ENCODE measurements at regions not wholly inside any gene's neighbourhood (a gene's known extent, or its start where the extent isn't known, plus 50 kb on each side); places are given as distances from the start of the nearest gene placed in this dataset.
"Not testable (repeated sequence)": the region's sequence is repeated elsewhere in the genome, so short reads cannot be mapped to it uniquely, and the experiment has no call there.

- no peak for DNase-seq
These were observed 193.7 kb downstream of the TTC39B start for GRCh38 chr9:15113288-15113687.

GRCh38 chr9:15111071-15111470 is 195.9 kb downstream of the TTC39B start:
- no peak for DNase-seq

DNA sequence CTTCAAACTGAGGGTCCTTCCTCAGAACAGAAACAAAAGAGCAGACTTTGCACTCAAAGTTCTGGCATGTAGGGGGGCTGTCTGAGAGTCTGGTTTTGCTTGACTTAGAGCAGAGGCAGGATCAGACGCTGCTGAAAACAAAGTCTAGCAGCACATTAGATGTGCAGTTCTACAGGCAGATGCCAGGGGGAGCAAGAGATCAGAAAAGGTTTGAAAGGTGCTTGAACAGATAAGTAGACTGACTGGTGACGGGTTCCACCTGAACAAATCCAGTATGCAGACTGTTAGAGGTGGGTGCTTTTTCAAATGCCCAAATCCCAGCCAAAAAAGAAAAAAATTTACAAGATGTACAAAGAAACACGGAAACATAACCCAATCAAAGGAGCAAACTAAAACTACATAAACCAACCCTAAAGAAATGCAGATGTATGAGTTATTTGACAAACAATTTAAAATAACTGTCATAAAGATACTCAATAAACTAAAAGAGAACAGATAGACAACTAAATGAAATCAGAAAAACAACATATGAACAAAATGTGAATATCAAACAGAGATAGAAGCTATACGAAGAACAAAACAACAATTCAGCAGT is 194.7 kb upstream of the FREM1 start:
- DNase-seq, result peak; percentile 45

DNA sequence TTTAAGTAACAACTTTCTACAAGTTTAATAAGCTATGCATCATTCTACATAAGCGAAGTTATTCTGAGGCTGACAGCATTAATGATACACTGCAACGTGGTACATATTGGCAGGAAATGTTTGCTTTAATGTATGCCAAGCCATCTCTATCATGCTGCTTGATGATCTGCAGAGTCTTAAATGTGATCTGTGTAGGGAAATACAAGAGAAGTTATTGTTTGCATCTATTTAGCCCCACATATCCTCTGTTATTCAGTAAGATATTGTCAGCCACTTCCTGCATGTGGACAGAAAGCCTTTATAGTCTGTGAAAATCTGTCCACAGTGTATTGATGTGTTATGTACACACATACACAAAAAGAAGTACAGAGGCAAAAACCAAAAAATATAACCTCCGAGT is 193.1 kb upstream of the FREM1 start:
- DNase-seq, result no peak

DNA sequence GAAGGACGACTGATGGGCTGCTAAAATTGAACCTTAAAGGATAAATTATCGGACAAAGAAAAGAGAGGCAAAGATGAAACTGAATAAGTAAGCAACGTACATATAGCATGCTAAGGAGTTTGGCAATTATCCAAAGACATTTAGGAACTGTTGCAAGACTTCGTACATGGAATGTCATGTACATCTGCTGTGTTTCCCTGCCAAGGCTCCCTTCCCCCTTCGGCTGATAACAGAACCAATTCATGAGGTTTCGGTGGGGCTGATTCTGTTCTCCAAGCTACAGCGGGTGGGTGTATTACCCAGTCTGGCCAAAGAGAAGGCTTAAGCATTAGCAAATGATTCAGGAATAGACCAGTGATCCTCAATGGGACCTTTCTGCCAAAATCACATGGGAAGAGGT is 190.9 kb upstream of the FREM1 start:
- no peak for DNase-seq

- no peak for DNase-seq
These were observed 190.3 kb upstream of the FREM1 start for GRCh38 chr9:15100571-15100970.

DNA sequence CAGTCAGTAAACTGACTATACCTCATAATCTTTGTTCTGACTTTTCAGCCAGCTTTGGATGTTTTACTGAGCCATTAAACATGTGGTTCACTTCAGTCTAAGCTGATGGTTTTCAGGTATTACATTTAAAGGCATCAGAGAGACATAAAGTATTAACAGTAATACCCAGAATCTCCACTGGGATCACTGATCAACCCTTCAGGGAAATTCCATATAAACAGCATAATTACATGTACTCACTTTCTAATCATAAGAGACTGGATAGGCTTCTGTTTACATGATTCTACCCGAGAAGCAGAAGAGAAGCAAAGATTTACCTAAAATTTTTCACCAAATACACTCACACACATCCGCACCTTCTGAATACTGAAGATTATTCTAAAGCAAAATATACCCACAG is 186.7 kb upstream of the FREM1 start:
- no peak for DNase-seq

GRCh38 chr9:15086778-15087324 is 176.6 kb upstream of the FREM1 start:
- DNase-seq, result no peak

GRCh38 chr9:15086156-15086763 is 176.0 kb upstream of the FREM1 start:
- DNase-seq, result no peak

DNA sequence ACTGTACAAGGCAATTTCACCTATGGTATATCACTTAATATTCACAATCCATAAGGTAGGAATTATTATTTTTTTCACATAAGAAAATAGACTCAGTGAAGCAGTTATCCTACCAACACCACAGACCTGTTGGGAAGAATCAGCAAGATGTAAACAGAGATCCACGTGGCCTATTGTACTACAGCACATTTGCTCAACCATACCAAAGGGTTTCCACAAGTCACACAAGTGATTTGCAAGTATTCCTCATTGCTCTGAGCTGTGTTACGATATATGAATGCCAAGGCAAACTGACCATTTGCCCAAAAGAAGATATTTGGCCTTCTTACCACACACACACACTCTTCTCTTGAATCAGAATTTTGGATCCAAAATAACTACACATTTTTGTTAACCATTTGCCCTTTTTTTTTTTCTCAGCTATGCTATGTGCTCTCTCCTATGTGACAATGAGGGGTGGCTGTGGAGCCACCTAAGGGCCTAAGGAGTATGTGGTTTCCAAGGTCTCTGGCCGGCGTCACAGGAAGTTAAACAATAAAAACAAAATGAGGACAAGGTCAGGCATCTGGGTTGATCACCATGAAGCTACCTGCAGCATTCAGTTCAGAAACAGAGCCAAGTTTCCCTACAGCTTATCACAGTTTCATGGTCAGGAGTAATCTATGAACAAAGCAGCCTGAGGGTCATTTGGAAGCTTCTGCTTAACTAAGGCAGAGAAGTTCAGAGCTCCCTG is 171.0 kb upstream of the FREM1 start:
- DNase-seq, result no peak

GRCh38 chr9:15080401-15080800 is 170.2 kb upstream of the FREM1 start:
- DNase-seq, result no peak

- DNase-seq, result no peak
These were observed 169.8 kb upstream of the FREM1 start for GRCh38 chr9:15079989-15080388.

GRCh38 chr9:15077946-15078729 is 167.9 kb upstream of the FREM1 start:
- DNase-seq, result no peak

DNA sequence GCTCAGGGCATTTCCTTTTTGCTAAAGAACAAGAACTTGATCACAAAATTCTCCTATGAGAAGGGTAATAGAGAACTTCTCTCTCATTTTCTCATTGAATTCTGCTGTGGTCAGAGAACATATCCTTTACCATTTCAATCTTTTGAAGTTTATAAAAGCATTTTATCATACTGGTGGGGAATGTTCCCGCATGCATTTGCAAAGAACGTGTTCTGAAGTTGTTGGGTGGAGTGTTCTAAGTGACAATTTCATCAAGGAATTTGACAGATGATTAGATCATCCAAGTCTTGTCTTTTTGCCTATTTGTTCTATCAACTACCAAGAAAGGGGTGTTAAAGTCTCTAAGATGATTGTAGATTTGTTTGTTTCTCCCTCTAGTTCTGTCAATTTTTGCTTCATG is 163.4 kb upstream of the FREM1 start:
- DNase-seq, result no peak

DNA sequence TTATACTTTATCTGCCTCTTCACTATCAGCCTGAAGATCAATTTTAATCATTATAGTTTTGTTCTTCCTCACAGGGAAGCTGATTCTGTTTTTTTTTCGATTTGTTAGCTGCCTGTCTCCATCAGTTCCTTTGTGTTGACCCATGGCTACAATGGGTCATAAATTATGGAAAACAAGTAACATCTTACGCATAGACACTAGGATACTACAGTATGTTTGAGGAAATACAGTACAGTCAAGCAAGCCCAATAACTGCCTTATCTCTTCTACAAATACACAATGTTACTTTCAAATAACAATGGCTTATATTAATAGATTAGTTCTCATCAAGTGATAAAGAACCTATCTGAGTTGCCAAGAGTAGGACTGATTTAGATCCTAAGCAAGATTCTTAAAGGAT is 160.5 kb upstream of the FREM1 start:
- DNase-seq, result no peak

GRCh38 chr9:15069106-15069505 is 158.9 kb upstream of the FREM1 start:
- no peak for DNase-seq

GRCh38 chr9:15068261-15068660 is 158.0 kb upstream of the FREM1 start:
- no peak for DNase-seq

DNA sequence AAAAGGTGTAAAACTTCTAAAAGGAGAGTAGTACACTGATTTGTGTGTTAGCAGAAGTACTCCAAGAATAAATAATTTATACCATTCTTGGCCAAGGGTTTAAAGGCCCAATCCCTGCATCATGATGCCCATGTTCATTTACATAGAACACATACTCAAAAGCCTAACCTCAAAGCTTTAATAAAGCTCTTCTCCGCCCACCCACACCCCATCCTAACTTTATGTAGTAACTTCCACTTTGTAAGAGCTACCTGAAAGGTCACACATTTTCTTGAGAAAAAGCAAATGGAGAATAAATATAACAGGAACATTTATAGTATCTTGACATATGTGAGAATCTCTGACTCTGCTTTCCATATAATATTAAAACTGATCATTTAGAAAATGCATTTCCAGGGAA is 148.8 kb upstream of the FREM1 start:
- no peak for DNase-seq

DNA sequence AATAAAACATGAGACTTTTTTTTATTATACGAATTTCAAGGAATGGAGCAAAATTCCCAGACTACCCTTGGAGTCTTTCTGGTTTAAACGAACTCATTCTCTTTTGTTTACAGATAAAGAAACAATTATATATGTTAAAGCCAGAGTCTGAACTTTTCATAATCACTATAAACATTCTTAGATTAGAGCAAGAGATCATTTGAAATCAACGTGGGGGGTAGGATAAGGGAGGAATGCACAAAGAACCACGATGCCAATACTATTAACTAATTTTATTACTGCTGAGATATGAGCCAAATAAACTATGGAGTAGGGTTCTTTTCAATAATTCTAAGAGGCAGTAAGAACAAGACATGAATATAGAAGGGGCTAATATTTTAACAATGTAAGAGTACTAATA is 148.0 kb upstream of the FREM1 start:
- DNase-seq, result no peak

- DNase-seq, result not testable (repeated sequence)
These were observed 145.1 kb upstream of the FREM1 start for GRCh38 chr9:15055284-15055683.

GRCh38 chr9:15048772-15049171 is 138.5 kb upstream of the FREM1 start:
- DNase-seq, result no peak

- DNase-seq, result no peak
These were observed 136.9 kb upstream of the FREM1 start for GRCh38 chr9:15047028-15047551.

DNA sequence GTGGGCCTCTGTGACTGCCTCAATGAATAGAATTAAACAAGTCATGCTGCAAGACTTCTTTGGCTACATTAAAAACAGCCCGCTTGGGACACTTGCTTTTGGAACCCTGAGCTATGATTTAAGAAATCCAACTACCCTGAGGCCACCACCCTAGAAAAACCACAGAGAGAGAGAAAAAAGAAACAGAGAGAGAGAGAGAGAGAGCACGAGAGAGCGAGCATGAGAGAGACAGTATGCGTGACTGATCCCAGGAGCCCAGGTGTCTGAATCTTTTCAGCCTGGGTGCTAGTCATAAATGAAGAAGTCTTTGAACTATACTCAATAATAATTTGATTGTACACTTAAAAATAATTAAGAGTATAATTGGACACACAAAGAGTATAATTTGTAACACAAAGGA is 123.1 kb upstream of the FREM1 start:
- no peak for DNase-seq
